T-helper 1 cell treated with Interleukin-12 subunit alpha and Interleukin-12 subunit beta and Interleukin-4 antibody, amounts not matched to agents 30 μg/mL and 1 μg/mL, for 36 hours (primary cell): ENCODE measurements at regions not wholly inside any gene's neighbourhood (a gene's known extent, or its start where the extent isn't known, plus 50 kb on each side); places are given as distances from the start of the nearest gene placed in this dataset.

Experiments used
- H3K27ac Mint-ChIP-seq: one replicate; pipeline ENCODE4 v1.8.0; 2021; ENCODE audit warnings: mild to moderate bottlenecking, mixed read lengths
- H3K27me3 Mint-ChIP-seq: one replicate; pipeline ENCODE4 v1.8.0; 2021; ENCODE audit warnings: low read depth, mixed read lengths
- H3K36me3 Mint-ChIP-seq: one replicate; pipeline ENCODE4 v1.8.0; 2021; ENCODE audit warnings: low read depth, mixed read lengths
- H3K4me1 Mint-ChIP-seq: one replicate; pipeline ENCODE4 v1.8.0; 2021; ENCODE audit warnings: low read depth, mixed read lengths
- H3K4me3 Mint-ChIP-seq: one replicate; pipeline ENCODE4 v1.8.0; 2021; ENCODE audit warnings: mild to moderate bottlenecking, moderate library complexity, mixed read lengths
- H3K9me3 Mint-ChIP-seq: one replicate; pipeline ENCODE4 v1.8.0; 2021; ENCODE audit warnings: mixed read lengths

- peaks cover 5% of the 10 kb centered on the region for H3K9me3 Mint-ChIP-seq
- H3K27ac Mint-ChIP-seq: no peak overlapping the region
- no peaks in the 10 kb centered on the region for H3K27me3 Mint-ChIP-seq
- H3K36me3 Mint-ChIP-seq: no peaks in the 10 kb centered on the region
- no peak overlapping the region for H3K4me3 Mint-ChIP-seq
- peaks cover 3% of the 10 kb centered on the region for H3K4me1 Mint-ChIP-seq
Measured at GRCh38 chr5:98498028-98498427, 275.4 kb upstream of the RGMB start.

- H3K36me3 Mint-ChIP-seq: no peaks in the 10 kb centered on the region
- peaks cover 1% of the 10 kb centered on the region for H3K9me3 Mint-ChIP-seq
- no peak overlapping the region for H3K4me3 Mint-ChIP-seq
- H3K4me1 Mint-ChIP-seq: peaks cover under 1% of the 10 kb centered on the region
- no peak overlapping the region for H3K27ac Mint-ChIP-seq
- no peaks in the 10 kb centered on the region for H3K27me3 Mint-ChIP-seq
Measured at GRCh38 chr5:98499892-98500291, 273.6 kb upstream of the RGMB start.

DNA sequence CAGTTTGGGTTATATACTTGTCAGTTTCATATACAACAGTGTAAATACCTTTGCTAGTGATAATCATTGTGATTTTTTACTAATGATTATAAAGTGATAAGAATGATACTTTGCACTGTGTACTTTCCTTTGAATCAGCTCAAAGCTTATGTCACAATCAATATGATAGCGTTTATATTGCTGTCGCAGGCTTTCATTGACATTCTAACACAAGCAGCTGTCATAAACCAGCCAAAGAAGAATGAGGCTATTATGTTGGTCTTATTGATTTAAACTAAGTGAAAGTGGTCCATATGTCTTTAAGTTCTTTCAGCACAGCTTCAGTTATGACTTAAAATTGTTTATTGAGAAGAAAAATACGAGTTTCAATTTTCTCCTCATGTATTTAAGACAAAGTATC is 272.7 kb upstream of the RGMB start:
- H3K9me3 Mint-ChIP-seq: no peaks in the 10 kb centered on the region
- H3K27me3 Mint-ChIP-seq: no peaks in the 10 kb centered on the region
- H3K4me3 Mint-ChIP-seq: no peak overlapping the region
- H3K4me1 Mint-ChIP-seq: no peaks in the 10 kb centered on the region
- no peak overlapping the region for H3K27ac Mint-ChIP-seq
- H3K36me3 Mint-ChIP-seq: no peaks in the 10 kb centered on the region

GRCh38 chr5:98503616-98504015 is 269.8 kb upstream of the RGMB start:
- no peaks in the 10 kb centered on the region for H3K36me3 Mint-ChIP-seq
- no peak overlapping the region for H3K27ac Mint-ChIP-seq

GRCh38 chr5:98504505-98504904 is 269.0 kb upstream of the RGMB start:
- Mint-ChIP-seq H3K27ac (no peak overlapping the region), H3K9me3 (no peaks in the 10 kb centered on the region)

More at GRCh38 chr5:98503616-98504015, 269.8 kb upstream of the RGMB start:
- H3K4me3 Mint-ChIP-seq: no peak overlapping the region
- no peaks in the 10 kb centered on the region for H3K27me3 Mint-ChIP-seq
- no peaks in the 10 kb centered on the region for H3K9me3 Mint-ChIP-seq
- H3K4me1 Mint-ChIP-seq: no peaks in the 10 kb centered on the region

DNA sequence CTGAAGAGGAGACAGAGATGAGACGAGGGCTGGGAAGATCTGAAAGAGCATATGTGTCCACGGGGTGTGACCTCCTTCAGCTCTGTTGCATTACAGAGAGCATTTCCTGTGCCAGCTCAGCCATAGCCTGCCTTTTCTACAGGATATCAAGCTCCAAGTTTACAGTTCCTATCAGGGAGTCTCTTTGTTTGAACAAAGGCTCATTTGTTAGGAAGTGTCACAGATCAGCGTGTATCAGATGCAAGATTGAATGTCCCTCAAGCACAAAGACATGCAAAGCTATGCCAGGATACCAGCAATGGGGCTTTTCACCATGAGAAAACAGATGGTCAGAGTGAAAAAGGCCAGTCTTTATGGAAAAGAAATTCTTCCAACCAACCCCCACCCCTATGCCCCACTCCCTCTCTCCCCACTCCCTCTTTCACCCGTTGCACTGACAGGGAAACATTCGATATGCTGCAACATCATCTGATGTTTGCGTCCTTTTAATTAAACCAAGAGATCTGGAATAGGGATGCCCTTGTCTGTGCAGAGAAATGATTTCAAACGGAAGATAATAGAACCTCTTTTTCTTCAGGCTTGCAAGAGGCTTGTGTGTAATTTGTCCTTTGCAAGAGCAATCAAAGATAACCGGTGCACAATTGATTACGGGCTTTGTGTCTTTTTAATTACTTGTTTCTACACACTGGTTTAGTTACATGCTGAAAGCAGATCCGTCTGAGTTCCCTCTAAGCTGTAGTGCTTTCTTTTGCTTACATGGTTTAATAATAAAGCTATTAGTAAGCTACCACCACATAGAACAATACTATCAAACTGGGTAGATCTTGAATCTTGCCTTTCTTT is 263.1 kb upstream of the RGMB start:
- Mint-ChIP-seq H3K27me3 (no peaks in the 10 kb centered on the region), H3K36me3 (no peaks in the 10 kb centered on the region), H3K4me3 (no peak overlapping the region), H3K9me3 (no peaks in the 10 kb centered on the region), H3K4me1 (no peaks in the 10 kb centered on the region), H3K27ac (no peak overlapping the region)

More at GRCh38 chr5:98504505-98504904, 269.0 kb upstream of the RGMB start:
- Mint-ChIP-seq H3K36me3 (no peaks in the 10 kb centered on the region), H3K27me3 (no peaks in the 10 kb centered on the region), H3K4me1 (no peaks in the 10 kb centered on the region), H3K4me3 (no peak overlapping the region)

DNA sequence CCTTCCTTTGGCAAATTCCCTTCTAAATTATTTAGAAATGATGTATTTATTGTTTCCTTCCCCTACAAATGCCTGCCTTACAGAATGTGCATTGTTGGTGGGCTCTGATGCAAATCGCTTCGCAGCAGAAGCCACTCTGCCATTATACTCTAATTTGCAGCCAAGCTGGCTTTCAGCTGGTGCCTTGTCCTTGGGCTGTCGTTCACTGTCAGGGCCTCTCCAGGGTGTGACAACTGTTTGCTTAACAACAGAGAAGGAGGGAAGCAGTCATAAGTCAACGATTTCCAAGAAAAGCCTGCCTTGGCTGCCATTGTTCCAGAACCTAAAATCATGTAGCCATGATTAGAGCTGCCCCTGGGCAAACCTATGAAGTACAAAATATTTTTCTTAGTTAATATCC is 260.1 kb upstream of the RGMB start:
- Mint-ChIP-seq H3K27ac (no peak overlapping the region), H3K4me3 (no peak overlapping the region), H3K27me3 (no peaks in the 10 kb centered on the region), H3K4me1 (no peaks in the 10 kb centered on the region), H3K36me3 (no peaks in the 10 kb centered on the region), H3K9me3 (no peaks in the 10 kb centered on the region)

- H3K4me3 Mint-ChIP-seq: no peak overlapping the region
- H3K9me3 Mint-ChIP-seq: no peaks in the 10 kb centered on the region
- no peaks in the 10 kb centered on the region for H3K27me3 Mint-ChIP-seq
- H3K27ac Mint-ChIP-seq: no peak overlapping the region
- H3K4me1 Mint-ChIP-seq: no peaks in the 10 kb centered on the region
- no peaks in the 10 kb centered on the region for H3K36me3 Mint-ChIP-seq
Measured at GRCh38 chr5:98514215-98514614, 259.2 kb upstream of the RGMB start.

GRCh38 chr5:98516701-98517100 is 256.8 kb upstream of the RGMB start:
- no peaks in the 10 kb centered on the region for H3K27me3 Mint-ChIP-seq
- H3K4me1 Mint-ChIP-seq: no peaks in the 10 kb centered on the region
- no peaks in the 10 kb centered on the region for H3K9me3 Mint-ChIP-seq
- no peak overlapping the region for H3K4me3 Mint-ChIP-seq
- H3K36me3 Mint-ChIP-seq: no peaks in the 10 kb centered on the region
- H3K27ac Mint-ChIP-seq: no peak overlapping the region

- Mint-ChIP-seq H3K4me3 (no peak overlapping the region), H3K27ac (no peak overlapping the region), H3K27me3 (no peaks in the 10 kb centered on the region), H3K36me3 (no peaks in the 10 kb centered on the region), H3K4me1 (no peaks in the 10 kb centered on the region), H3K9me3 (no peaks in the 10 kb centered on the region)
Measured at GRCh38 chr5:98517560-98518366, 255.7 kb upstream of the RGMB start.

DNA sequence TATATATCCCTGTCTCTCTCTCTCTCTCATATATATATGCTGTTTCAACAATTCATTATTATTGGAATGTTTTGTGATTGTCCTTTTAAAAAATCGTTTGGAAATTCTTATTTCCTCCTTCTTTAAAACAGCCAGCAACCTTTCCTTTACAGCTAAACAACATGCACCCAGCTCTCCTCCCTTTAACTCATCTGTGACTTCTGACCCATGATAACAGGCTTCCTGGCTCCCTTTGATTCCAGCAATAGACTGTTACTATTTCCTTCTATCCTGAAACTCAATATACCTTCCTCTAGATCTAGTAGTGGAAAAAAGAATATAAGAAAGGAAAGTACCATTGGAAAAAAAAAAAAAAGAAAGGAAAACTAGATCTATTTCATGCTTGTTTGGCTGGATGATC is 254.7 kb upstream of the RGMB start:
- H3K4me1 Mint-ChIP-seq: no peaks in the 10 kb centered on the region
- H3K36me3 Mint-ChIP-seq: no peaks in the 10 kb centered on the region
- no peaks in the 10 kb centered on the region for H3K9me3 Mint-ChIP-seq
- H3K27me3 Mint-ChIP-seq: no peaks in the 10 kb centered on the region
- no peak overlapping the region for H3K27ac Mint-ChIP-seq
- no peak overlapping the region for H3K4me3 Mint-ChIP-seq

DNA sequence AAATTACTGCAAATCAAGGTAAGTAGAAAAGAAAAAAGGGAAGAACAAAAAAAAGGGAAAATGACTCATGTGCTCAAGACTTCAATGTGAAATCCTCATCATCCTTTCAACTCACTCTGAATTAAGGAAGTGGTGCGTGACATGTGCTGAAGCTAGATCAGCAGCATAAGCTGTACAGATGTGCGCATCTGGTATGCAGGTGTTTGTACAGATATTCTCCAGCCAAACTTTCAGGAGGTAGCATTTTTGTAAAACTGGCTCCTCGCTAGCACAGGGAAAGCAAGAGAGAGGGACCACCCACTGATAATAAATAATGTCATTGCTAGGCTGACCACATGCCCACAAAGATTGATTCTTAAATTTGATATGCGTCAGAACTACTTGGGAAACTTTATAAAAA is 253.9 kb upstream of the RGMB start:
- Mint-ChIP-seq H3K27me3 (no peaks in the 10 kb centered on the region), H3K4me1 (no peaks in the 10 kb centered on the region), H3K4me3 (no peak overlapping the region), H3K36me3 (no peaks in the 10 kb centered on the region), H3K9me3 (no peaks in the 10 kb centered on the region), H3K27ac (no peak overlapping the region)

DNA sequence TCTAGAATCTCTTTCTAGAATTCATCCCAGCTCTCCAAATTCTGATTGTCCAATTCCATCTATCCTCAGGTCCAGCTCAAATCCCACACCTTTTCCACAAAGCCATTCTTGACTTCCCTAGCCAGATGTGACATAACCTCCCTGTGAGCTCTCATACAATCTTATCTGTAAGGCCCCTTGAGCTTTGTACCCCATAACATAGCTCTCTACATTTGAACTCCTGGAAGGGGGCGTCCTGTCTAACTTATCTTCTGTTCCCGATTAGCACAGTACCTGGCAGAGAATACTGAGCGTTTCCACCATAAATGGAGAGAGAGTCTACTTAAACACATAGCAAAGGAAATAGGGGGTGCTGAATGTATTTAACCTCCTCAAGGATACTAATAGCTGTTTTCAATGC is 251.6 kb upstream of the RGMB start:
- Mint-ChIP-seq H3K4me1 (no peaks in the 10 kb centered on the region), H3K9me3 (no peaks in the 10 kb centered on the region), H3K27me3 (no peaks in the 10 kb centered on the region), H3K36me3 (no peaks in the 10 kb centered on the region), H3K27ac (no peak overlapping the region), H3K4me3 (no peak overlapping the region)

DNA sequence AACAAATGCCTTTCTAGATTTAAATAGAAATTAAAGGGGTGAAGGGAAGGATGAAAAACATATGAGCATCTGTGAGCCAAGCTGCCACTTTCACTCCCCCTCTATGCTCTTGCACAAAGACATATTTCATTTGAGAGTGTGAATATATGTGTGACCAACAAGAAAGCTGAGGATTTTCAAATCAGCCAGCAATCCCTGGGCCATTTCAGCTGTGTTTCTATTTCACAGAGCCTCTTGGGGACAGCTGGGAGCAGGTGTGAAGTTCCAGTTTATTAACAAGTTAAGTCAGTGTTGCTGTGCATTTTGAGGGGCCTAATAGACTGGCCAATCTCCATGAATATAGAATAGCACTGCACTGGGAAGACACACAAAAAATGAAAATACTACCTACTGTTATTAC is 248.7 kb upstream of the RGMB start:
- no peaks in the 10 kb centered on the region for H3K36me3 Mint-ChIP-seq
- H3K4me1 Mint-ChIP-seq: no peaks in the 10 kb centered on the region
- H3K9me3 Mint-ChIP-seq: no peaks in the 10 kb centered on the region
- H3K27ac Mint-ChIP-seq: no peak overlapping the region
- no peak overlapping the region for H3K4me3 Mint-ChIP-seq
- H3K27me3 Mint-ChIP-seq: no peaks in the 10 kb centered on the region

DNA sequence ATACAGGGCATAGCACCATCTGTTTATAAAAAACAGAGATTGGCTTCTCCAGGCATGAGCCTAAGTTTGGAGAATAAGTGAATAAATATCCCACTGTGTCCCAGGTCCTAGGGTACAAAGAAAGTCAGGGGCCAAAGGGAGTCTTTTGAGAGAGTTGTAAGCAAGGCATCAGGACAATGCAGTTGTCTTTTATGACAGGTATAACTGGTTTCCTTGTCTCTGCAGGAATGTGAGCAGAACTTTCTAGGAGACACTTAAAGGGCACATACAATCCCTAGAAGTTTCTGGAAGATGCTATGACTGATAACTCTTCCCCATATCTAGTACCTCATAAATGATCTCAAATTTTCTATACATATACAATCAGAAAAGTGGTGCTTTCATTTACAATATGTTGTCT is 245.6 kb upstream of the RGMB start:
- H3K4me1 Mint-ChIP-seq: no peaks in the 10 kb centered on the region
- H3K4me3 Mint-ChIP-seq: no peak overlapping the region
- no peaks in the 10 kb centered on the region for H3K9me3 Mint-ChIP-seq
- no peak overlapping the region for H3K27ac Mint-ChIP-seq
- no peaks in the 10 kb centered on the region for H3K36me3 Mint-ChIP-seq
- no peaks in the 10 kb centered on the region for H3K27me3 Mint-ChIP-seq
